Stomach smooth muscle (tissue), 2 donors: ENCODE measurements at regions not wholly inside any gene's neighbourhood (a gene's known extent, or its start where the extent isn't known, plus 50 kb on each side); places are given as distances from the start of the nearest gene placed in this dataset.

Experiments
- H3K27ac ChIP-seq: one replicate; pipeline ENCODE4 v1.7.0; 2013; ENCODE audit warnings: mild to moderate bottlenecking, low read length, inconsistent platforms
- H3K27me3 ChIP-seq, 2 donors: one replicate each; pipeline ENCODE4 v1.7.0; 2013; ENCODE audit warnings: low read length in 2 of 2; ENCODE audit not compliant: insufficient read depth in 2 of 2, control insufficient read depth in 1 of 2
- H3K36me3 ChIP-seq, 2 donors: one replicate each; pipeline ENCODE4 v1.7.0; 2013; ENCODE audit warnings: low read length in 2 of 2; ENCODE audit not compliant: control insufficient read depth in 2 of 2, insufficient read depth in 2 of 2
- H3K4me1 ChIP-seq: one replicate; pipeline ENCODE4 v1.7.0; 2013; ENCODE audit warnings: low read length; ENCODE audit not compliant: control insufficient read depth, insufficient read depth
- H3K4me3 ChIP-seq, 2 donors: one replicate each; pipeline ENCODE4 v1.7.0; 2013; ENCODE audit warnings: low read length in 2 of 2
- H3K9ac ChIP-seq, 2 donors: one replicate each; pipeline ENCODE4 v1.7.0; 2013; ENCODE audit warnings: low read length in 2 of 2, mild to moderate bottlenecking in 1 of 2
- H3K9me3 ChIP-seq, 2 donors: one replicate each; pipeline ENCODE4 v1.7.0; 2013; ENCODE audit warnings: low read length in 2 of 2; ENCODE audit not compliant: control insufficient read depth in 2 of 2
- donor health status: healthy.
- donor health status: Pancreatic carcinoma.

DNA sequence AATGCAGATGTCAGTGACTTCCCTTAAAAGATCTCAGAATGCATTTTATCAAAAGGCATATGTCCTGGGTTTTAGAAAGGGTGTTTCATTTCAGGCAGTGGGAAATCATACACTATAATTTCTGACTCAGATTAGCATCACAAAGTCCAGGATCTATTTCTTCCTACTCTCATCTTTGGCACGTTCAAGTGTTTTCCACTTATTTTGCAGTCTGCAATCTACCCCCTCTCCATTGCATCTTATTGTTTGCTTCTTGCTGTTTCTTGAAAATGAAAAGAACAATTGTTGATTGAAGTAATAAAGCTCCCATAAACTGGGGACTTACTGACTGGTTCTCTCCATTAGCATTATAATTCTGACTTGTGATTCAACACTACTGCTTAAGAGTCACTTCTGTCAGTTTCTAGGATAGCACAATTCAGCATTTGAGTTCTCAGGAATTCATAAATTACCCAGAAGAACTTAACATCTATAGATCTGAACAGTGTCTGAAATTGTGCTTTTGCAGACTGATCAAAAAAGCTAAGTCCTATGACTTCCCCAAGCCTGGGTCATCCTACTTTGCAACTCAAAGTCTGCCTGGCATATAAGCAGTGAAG is 332.9 kb downstream of the RASEF start:
- H3K9ac ChIP-seq: no peak overlapping the region
- no peak overlapping the region for H3K4me3 ChIP-seq
- H3K36me3 ChIP-seq: no peaks in the 10 kb centered on the region
- no peak overlapping the region for H3K27ac ChIP-seq
- H3K27me3 ChIP-seq: no peaks in the 10 kb centered on the region
- H3K9me3 ChIP-seq: no peaks in the 10 kb centered on the region
- H3K4me1 ChIP-seq: no peaks in the 10 kb centered on the region

DNA sequence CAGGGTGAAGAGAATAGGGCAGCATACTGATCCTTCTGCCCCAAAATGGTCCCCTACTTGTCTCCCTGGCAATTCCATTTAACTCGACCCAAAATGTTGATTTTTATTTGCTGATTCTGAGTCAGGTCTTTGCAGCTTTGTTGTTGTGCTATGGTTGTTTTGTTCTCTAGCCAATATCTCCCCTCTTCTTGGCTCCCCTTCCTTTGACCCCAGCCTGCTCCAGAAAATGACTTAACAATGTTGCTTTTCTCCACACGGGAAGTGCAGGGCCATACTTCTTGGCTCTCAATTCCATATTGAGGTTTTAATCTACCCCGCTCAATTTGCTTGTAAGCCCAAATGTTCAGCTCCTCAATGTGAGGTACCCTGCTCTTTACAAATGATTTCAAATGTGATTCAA is 330.0 kb downstream of the RASEF start:
- Histone ChIP-seq H3K4me1 (no peaks in the 10 kb centered on the region), H3K27ac (no peak overlapping the region), H3K27me3 (no peaks in the 10 kb centered on the region), H3K9ac (no peak overlapping the region), H3K4me3 (no peak overlapping the region), H3K9me3 (no peaks in the 10 kb centered on the region), H3K36me3 (no peaks in the 10 kb centered on the region)

DNA sequence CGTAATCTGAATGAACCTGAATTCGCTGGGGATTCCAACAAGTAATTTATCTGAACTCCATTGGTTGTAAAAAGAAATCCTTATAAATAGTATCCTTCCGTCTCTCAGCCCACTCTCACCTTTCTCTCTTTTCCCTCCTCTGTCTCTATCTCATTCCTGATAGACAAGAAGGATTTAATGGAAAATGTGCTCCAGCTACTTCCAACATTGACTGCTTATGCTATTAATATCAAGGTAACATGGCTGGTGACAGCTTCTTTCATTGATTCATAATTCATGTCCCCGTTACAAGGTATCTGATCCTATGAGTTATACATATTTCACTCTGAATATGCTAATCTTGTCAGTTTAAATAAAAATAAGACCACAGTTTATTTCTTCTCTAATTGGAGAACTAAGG is 326.8 kb downstream of the RASEF start:
- Histone ChIP-seq H3K36me3 (no peaks in the 10 kb centered on the region), H3K9me3 (peaks cover 0 to 4% of the 10 kb centered on the region in 2 donors), H3K27ac (no peak overlapping the region), H3K27me3 (no peaks in the 10 kb centered on the region), H3K9ac (no peak overlapping the region), H3K4me3 (no peak overlapping the region), H3K4me1 (no peaks in the 10 kb centered on the region)

DNA sequence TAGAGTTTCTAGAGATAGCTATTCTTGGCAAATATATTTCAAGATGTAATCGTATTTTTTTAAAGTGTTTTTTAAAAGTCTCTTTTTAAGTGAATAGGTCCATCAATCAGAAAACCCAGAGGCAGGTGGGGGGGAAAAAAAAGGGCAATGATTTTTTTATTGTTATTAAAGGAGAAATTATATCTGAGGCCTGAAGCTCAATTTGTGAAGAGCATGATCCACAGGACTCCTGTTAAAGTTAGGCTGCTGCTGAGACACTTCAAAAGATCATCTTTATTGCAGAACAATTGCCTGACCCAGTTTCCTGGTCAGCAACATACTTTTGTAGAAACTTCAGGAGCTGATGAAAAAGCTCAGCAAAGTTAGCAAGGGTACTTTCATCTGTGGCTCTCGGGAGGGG is 326.2 kb downstream of the RASEF start:
- H3K4me3 ChIP-seq: no peak overlapping the region
- H3K9ac ChIP-seq: no peak overlapping the region
- peaks cover 0 to 4% of the 10 kb centered on the region in 2 donors for H3K9me3 ChIP-seq
- no peaks in the 10 kb centered on the region for H3K27me3 ChIP-seq
- no peak overlapping the region for H3K27ac ChIP-seq
- no peaks in the 10 kb centered on the region for H3K36me3 ChIP-seq
- no peaks in the 10 kb centered on the region for H3K4me1 ChIP-seq

DNA sequence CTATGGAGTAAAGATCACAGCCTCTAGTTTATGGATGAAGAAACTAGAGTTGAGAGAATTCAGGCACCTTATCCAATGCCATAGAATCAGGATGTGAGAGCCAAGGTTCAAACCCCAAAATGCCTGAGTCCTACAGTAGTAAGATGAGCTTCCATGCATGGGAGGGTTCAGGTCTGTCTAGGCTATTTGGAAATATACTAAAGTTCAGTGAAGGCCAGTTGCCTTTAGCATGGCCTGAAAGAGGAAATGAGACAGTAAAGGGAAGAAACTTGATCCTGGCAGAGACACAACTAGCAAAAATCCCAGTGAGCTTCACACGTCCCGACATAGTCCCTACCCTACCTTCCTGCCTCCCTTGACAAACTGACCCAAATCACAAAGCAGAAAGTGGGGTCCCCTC is 317.0 kb downstream of the RASEF start:
- H3K4me1 ChIP-seq: no peaks in the 10 kb centered on the region
- H3K9me3 ChIP-seq: peaks cover 0 to under 1% of the 10 kb centered on the region in 2 donors
- no peak overlapping the region for H3K27ac ChIP-seq
- no peak overlapping the region for H3K9ac ChIP-seq
- no peaks in the 10 kb centered on the region for H3K27me3 ChIP-seq
- H3K36me3 ChIP-seq: no peaks in the 10 kb centered on the region
- H3K4me3 ChIP-seq: no peak overlapping the region

DNA sequence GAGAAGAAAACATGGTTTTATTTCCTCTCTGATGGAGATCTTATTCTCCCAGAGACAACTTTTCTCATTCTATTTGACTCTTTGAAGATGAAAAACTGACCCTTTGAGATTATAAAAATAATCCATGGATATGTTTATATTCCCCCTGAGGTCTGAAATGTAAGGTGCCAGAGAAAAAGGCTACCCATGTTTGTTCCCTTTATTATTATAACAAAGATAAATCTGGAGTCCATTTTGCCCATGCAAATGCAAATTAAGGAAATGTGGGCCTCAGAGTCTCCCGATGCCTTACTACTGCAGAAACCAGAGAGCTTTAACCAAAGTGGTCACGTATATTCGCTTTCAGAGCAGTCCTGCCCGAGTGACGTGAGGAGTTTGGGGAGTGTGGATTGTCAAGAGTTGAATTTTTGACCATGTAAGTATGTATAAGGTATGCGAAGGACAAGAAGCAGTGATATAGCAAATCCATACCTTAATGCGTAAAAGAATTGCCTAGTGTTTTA is 312.5 kb downstream of the RASEF start:
- Histone ChIP-seq H3K27me3 (no peaks in the 10 kb centered on the region), H3K9ac (no peak overlapping the region), H3K27ac (no peak overlapping the region), H3K9me3 (no peaks in the 10 kb centered on the region), H3K4me1 (no peaks in the 10 kb centered on the region), H3K4me3 (no peak overlapping the region), H3K36me3 (no peaks in the 10 kb centered on the region)

DNA sequence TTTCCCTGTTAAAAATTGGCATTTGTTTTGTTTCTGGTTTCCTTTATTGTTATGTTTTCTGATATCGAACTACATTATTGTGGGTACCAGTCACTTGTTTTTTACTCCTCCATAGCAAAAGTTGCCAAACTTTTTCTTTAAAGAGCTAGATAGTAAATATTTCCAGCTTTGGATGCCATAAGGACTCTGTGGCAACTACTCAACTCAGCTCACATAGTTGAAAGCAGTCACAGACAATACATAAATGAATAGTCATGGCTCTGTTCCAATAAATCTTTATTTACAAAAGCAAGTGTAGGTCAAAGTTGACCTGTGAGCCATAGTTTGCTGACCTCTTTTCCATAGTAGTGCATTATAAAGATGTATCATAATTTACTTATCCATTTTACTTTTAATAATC is 305.0 kb downstream of the RASEF start:
- Histone ChIP-seq H3K4me1 (no peaks in the 10 kb centered on the region), H3K9me3 (peaks cover 0 to 2% of the 10 kb centered on the region in 2 donors), H3K27ac (no peak overlapping the region), H3K4me3 (no peak overlapping the region), H3K27me3 (no peaks in the 10 kb centered on the region), H3K36me3 (no peaks in the 10 kb centered on the region), H3K9ac (no peak overlapping the region)

DNA sequence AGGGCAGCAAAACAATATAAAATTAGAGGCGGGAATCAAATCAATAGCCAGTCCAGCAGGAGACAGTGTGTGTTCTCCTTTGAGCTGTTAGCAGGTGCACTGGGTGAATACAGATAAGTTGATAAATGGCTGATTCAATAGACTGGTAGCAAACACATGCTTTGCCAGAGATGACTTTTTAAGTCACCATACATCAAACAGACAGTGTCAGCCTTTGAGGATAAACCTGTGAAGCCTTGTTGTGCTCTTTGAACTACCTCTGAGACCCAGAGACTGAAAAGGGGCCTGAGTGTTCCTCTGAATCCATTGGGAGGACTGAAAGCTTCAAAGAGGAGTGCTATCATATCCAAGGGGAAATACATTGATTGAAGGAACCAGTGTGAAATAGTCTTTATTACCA is 301.9 kb downstream of the RASEF start:
- Histone ChIP-seq H3K4me3 (no peak overlapping the region), H3K27ac (no peak overlapping the region), H3K9ac (no peak overlapping the region), H3K9me3 (peaks cover 0 to 2% of the 10 kb centered on the region in 2 donors), H3K4me1 (no peaks in the 10 kb centered on the region), H3K27me3 (no peaks in the 10 kb centered on the region), H3K36me3 (no peaks in the 10 kb centered on the region)

DNA sequence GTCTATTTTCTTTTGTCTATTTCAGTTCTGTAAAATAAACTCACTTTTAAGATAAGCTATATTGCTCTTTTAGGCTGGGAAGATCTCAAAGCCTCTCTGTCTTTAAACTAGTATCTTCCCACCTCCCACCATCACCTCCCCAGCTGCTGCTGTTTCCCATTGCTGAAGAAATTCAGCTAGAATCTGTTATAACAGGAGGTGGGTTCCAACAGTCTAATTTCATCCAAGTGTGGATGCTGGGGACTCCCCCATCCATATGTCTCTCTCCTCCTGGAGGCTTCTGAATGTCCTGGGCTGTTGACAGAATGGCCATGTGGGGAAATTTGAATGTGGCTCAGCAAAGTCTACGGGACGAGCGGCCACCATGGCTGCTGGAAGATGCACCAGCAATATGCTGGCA is 301.0 kb downstream of the RASEF start:
- Histone ChIP-seq H3K4me3 (no peak overlapping the region), H3K27ac (no peak overlapping the region), H3K27me3 (no peaks in the 10 kb centered on the region), H3K9me3 (peaks cover 0 to 2% of the 10 kb centered on the region in 2 donors), H3K4me1 (no peaks in the 10 kb centered on the region), H3K36me3 (no peaks in the 10 kb centered on the region), H3K9ac (no peak overlapping the region)

DNA sequence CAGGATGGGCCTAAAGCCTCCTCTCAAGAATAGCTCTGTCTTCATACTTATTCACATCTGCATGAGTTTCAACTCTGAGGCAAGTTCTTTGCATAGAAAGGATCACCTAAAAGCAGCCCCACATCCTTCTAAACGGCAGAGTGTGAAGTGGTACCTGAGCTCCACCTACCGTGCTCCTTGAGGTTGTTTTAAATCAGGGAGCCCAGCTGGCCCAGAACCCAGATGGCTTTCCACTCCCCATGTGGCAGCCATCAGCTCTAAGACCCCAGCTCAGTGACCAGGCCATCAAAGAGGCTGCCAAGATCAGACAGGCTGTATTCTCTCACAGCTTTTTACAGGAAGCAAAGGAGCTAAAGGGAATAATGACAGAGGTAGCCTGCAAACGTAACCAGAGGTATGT is 299.3 kb downstream of the RASEF start:
- Histone ChIP-seq H3K27ac (no peak overlapping the region), H3K36me3 (no peaks in the 10 kb centered on the region), H3K4me3 (no peak overlapping the region), H3K9ac (no peak overlapping the region), H3K27me3 (no peaks in the 10 kb centered on the region), H3K4me1 (no peaks in the 10 kb centered on the region), H3K9me3 (peaks cover 0 to 2% of the 10 kb centered on the region in 2 donors)

DNA sequence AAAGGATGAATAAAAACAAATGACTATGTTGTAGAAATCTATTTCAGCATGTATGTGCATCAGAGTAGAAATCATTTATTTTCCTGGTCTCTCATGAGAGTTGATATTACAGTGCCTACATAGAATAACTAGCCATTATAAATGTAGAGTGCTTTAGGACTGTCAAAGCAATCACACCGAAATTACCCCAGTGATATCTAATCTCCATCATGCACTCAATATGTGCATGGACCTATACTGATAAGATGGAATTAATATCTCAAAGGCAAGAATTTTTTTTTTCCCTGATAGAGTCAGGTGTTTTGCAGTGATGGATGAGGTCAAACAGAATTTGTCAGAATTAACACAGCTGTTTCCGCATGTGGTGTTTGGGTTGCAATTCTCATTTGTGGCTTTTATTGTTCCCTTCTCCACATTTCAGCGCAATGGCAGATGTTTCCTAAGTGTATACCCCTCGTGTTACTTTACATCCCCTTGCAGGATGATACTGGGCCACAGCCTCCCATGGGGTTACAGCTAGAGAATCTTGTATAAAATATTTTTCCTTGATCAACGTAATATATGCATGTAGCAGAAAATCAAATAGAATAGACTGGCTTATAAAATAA is 298.8 kb downstream of the RASEF start:
- Histone ChIP-seq H3K27ac (no peak overlapping the region), H3K27me3 (no peaks in the 10 kb centered on the region), H3K9me3 (peaks cover 0 to 2% of the 10 kb centered on the region in 2 donors), H3K4me1 (no peaks in the 10 kb centered on the region), H3K9ac (no peak overlapping the region), H3K36me3 (no peaks in the 10 kb centered on the region), H3K4me3 (no peak overlapping the region)
